IPS DF 4.7 (cell line): ENCODE measurements at regions not wholly inside any gene's neighbourhood (a gene's known extent, or its start where the extent isn't known, plus 50 kb on each side); places are given as distances from the start of the nearest gene placed in this dataset.
"Not testable (repeated sequence)": the region's sequence is repeated elsewhere in the genome, so short reads cannot be mapped to it uniquely, and the experiment has no call there.

Source experiments
- DNase-seq: peaks from one replicate; pipeline ENCODE4 v3.0.0-alpha.2; 2013; ENCODE audit warnings: low spot score; ENCODE audit errors: extremely low read depth

DNA sequence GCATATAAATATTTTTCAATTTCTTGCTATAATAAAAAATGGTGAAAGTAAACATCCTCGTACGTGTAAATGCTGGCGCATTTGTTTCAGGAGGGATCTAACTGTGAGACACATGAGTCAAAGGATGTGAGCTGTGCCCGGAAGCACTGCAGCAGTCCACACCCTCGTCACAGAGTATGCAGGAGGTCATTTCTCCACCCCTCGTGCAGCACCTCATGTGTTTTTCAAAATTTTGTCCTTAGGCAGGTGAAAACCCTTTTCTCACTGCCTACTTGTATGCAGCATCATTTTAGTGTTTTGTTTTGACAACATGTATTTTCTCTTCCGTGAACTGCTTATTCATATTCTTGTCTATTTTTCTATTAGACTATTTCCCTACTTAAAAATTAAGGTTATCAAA is 162.7 kb downstream of the AVL9 start:
- DNase-seq = no peak

DNA sequence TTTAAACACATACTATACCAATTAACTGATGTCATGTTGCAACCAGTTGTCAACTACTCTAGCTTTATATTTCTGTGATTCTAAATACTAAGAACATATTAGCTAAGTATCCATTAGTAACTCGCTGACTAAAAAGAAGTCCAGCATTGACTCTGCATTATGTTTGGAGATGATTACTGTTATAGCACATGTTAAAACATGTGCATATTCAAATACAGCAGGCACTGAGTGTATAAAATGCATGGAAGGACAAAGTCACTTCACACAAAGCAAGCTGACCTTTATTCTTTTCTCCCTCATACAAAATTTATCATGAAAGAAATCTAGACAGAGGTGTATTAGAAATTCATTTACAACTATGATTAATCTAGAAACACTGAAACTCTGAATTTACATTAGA is 159.3 kb downstream of the AVL9 start:
- not testable (repeated sequence) for DNase-seq

DNA sequence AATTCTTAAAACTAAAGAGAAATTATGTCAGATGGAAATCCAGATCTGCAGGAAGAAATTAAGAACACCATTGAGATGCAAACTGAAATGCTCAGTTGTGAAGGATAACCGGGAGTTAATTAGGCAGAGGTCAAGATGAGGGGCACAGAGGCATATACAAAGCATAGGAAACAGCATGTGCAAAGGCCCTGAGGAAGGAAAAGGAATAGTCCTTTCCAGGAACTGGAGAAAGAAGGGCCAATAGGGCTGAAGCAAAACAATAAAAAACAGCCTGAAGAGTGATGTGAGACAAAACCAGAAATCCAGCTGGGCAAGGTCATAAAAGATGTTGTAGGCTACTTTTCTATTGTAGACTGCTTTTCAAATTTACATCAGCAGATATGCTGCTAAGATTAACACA is 155.1 kb downstream of the AVL9 start:
- DNase-seq = not testable (repeated sequence)

DNA sequence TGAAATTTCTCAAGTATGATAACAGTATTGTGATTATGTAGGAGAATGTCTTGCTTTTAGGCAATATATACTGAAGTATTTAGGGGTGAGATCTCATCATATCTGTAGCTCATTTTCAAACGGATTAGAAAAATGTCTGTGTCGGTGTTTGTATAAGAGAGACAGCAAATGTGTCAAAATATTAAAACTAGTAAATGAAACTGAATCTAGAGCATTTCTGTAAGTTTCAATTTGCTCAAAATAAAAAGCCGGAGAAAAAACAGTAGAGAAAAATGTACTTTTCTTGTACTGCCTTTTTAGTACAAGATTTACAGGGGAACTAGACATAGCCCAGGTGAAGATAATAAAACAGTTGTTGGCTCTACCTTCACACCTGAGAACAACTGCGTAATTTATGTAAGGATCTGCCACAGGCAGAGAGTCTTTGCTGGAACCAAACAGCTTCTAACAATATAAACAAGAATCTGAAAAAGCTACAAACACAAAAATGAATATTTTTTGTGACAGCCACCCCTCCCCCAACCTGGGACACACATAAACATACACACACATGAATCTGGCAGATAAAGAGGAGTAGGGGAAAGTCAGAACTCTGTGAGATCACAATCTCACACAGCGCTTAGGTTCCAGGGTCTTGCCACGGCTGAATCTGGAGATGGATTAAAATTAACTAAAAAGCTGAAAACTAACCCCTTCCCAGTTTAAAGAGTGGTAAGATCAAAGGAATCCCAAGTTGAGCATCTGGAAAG is 153.3 kb downstream of the AVL9 start:
- DNase-seq = no peak

DNA sequence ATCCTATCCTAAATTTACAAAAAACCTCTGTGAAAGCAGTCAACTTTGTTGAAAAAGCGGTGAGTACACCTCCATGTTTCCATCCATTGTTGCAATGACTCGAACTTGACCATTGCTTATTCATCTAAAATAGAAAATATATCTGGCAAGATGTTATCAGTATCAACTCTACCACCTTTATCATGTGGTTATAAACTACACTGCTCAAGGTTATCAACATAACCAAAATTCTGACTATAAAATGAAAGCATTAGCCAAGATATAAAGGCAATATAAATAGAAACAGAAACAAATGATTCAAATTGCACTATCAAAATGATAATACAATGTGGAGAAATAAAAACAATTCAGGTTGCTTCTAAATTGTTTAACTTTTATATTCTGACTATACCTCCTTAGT is 150.0 kb downstream of the AVL9 start:
- not testable (repeated sequence) for DNase-seq

DNA sequence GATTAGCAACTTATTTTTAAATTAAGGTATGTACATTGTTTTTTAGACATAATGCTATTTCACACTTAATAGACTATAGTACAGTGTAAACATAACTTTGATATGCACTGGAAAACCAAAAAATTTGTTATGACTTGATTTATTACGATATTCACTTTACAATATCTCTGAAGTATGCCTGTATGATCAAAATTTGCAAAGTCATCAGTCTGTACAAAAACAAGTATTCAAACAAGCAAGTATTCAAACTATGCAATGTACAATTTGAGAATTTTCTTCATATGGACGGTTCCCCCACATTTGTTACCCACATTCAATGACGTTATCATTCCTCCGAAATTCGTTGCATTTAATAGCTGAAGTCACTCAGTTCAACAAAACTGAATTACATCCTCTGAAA is 147.9 kb downstream of the AVL9 start:
- no peak for DNase-seq

DNA sequence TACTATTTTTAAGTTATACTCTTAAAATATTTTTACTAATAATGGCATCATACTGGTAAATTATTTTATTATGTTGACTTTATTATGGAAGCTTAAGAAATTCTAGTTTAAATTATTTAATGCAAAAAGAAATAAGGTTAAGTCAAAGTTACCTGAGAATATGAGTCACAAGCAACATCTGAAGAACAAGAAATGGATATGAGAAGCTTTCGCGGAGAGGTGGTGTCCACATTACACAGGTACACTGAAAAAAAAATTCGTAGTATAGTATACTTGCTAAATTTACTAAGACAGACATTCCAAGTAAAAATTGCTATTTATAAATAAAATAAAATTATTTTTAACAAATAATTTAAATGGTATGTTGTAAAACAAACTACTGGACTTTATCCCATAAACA is 143.8 kb downstream of the AVL9 start:
- no peak for DNase-seq

DNA sequence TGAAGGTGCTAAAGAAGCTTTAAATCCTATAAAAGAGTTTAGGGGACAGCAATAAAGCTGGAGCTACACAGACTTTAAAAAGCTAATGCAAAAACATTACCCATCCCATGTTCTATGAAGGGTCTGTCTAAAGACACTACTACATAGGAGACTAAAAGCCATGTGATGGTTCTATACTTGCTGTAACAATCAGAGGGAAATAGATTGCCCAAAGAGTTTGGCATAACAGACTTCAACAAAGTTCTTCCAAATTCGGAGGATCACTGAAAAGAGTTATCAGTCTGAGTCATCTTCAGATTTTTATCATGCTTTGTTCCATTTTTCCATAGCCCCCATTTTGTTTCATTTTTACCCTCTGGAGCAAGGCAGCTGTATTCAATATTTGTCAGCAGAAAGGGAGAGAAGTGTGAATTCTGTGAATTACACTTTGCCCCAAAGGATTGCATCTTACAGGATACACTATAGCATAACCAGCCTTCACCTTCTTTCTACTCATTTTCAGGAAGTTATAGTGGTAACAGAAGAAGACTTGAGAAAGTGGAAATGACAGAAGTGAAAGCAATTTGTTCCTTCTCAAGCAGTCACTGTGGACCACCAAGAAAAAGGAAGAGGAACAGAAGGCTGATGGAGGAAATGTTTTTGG is 143.3 kb downstream of the AVL9 start:
- not testable (repeated sequence) for DNase-seq
